H1 (cell line): ENCODE measurements at regions not wholly inside any gene's neighbourhood (a gene's known extent, or its start where the extent isn't known, plus 50 kb on each side); places are given as distances from the start of the nearest gene placed in this dataset.

ENCODE experiments used
- CTCF ChIA-PET: fragments of 300-600 bp; sonication (Branson Sonifier 250); formaldehyde crosslinking; loops from one replicate; lab custom pipeline; 2021; ENCODE audit not compliant: partially characterized antibody; lab: Charles Lee
- POLR2A ChIA-PET: fragments of 300-600 bp; sonication (Branson Sonifier 250); formaldehyde crosslinking; loops from one replicate; lab custom pipeline; 2021; ENCODE audit warnings: inconsistent platforms; ENCODE audit not compliant: partially characterized antibody; lab: Charles Lee
- DNase-seq, 2 experiments: peaks; one replicate each; pipeline versions ENCODE4 v3.0.0 to v3.0.0-alpha.2; 2010 to 2022; ENCODE audit warnings: low spot score in 2 of 2, low read depth in 1 of 2, mixed read lengths in 1 of 2
- FAIRE-seq: peaks from 2 replicates; lab custom pipeline; 2011; peaks lifted over from hg19 to GRCh38; lab: Jason Lieb, UNC
- H2AFZ ChIP-seq: 2 replicates; pipeline ENCODE4 v1.8.1; 2012; ENCODE audit warnings: low read length, inconsistent platforms
- H2AK5ac ChIP-seq: 2 replicates; pipeline ENCODE4 v1.6.1; 2013; ENCODE audit warnings: low read depth, low read length
- H2BK120ac ChIP-seq: replicated peaks from 2 replicates; pipeline ENCODE3; 2013; ENCODE audit warnings: low read depth, low read length, inconsistent platforms
- H2BK12ac ChIP-seq: 2 replicates; pipeline ENCODE4 v1.6.1; 2013; ENCODE audit warnings: low read depth, low read length
- H2BK15ac ChIP-seq: 2 replicates; pipeline ENCODE4 v1.6.1; 2013; ENCODE audit warnings: low read length
- H2BK20ac ChIP-seq: 2 replicates; pipeline ENCODE4 v1.6.1; 2013; ENCODE audit warnings: low read length
- H2BK5ac ChIP-seq: 2 replicates; pipeline ENCODE4 v1.6.1; 2013; ENCODE audit warnings: low read depth, low read length
- H3K14ac ChIP-seq: 2 replicates; pipeline ENCODE4 v1.6.1; 2013; ENCODE audit warnings: inconsistent platforms; ENCODE audit not compliant: insufficient read length
- H3K18ac ChIP-seq: 2 replicates; pipeline ENCODE4 v1.6.1; 2013; ENCODE audit warnings: low read length; ENCODE audit errors: extremely low read depth
- H3K23ac ChIP-seq: 2 replicates; pipeline ENCODE4 v1.6.1; 2013; ENCODE audit warnings: inconsistent platforms; ENCODE audit not compliant: insufficient read length
- H3K23me2 ChIP-seq: 2 replicates; pipeline ENCODE4 v1.6.1; 2013; ENCODE audit warnings: low read depth, low read length
- H3K27ac ChIP-seq: 2 replicates; pipeline ENCODE4 v1.6.1; 2011; ENCODE audit warnings: low read depth, low read length, inconsistent platforms
- H3K27me3 ChIP-seq, 4 experiments: replicated peaks in 1 of 4; 1 replicate in 1 of 4; 2 replicates in 3 of 4; pipeline versions ENCODE4 v1.6.1 to v1.8.1; 2011 to 2013; ENCODE audit warnings: low read length in 3 of 4, mild to moderate bottlenecking in 3 of 4, inconsistent platforms in 2 of 4, mixed read lengths in 2 of 4, moderate library complexity in 1 of 4; ENCODE audit not compliant: control insufficient read depth in 3 of 4, insufficient read depth in 3 of 4; ENCODE audit errors: extremely low read depth in 1 of 4
- H3K36me3 ChIP-seq, 4 experiments: 2 replicates each; pipeline versions ENCODE4 v1.6.1 to v1.8.1; 2011 to 2013; ENCODE audit warnings: mild to moderate bottlenecking in 4 of 4, low read length in 3 of 4, moderate library complexity in 2 of 4, control low read depth in 1 of 4, inconsistent platforms in 1 of 4; ENCODE audit not compliant: insufficient read depth in 4 of 4, control insufficient read depth in 2 of 4
- H3K4ac ChIP-seq: replicated peaks from 2 replicates; pipeline ENCODE3; 2013; ENCODE audit warnings: low read length, low read depth, mixed read lengths, inconsistent platforms; ENCODE audit not compliant: insufficient read length
- H3K4me1 ChIP-seq, 4 experiments: replicated peaks in 1 of 4; 1 replicate in 1 of 4; 2 replicates in 3 of 4; pipeline versions ENCODE4 v1.6.1 to v1.8.1; 2011 to 2013; ENCODE audit warnings: low read length in 3 of 4, inconsistent platforms in 2 of 4, mixed read lengths in 1 of 4; ENCODE audit not compliant: insufficient read depth in 4 of 4, control insufficient read depth in 3 of 4
- H3K4me2 ChIP-seq, 2 experiments: 2 replicates each; pipeline versions ENCODE4 v1.6.1 to v1.8.1; 2011 to 2013; ENCODE audit warnings: low read depth in 2 of 2, low read length in 2 of 2, control low read depth in 1 of 2, inconsistent platforms in 1 of 2, mild to moderate bottlenecking in 1 of 2; ENCODE audit not compliant: insufficient read depth in 1 of 2
- H3K4me3 ChIP-seq, 4 experiments: fragments of 200-600, 300-600 bp in 1 of 4; sonication (generic), shearing (Covaris generic), sonication (Bioruptor Twin) in 1 of 4; 2 replicates each; pipeline versions ENCODE4 v1.5.1 to v1.8.1; 2011 to 2016; ENCODE audit warnings: low read length in 4 of 4, low read depth in 3 of 4, control low read depth in 2 of 4, inconsistent platforms in 2 of 4, mild to moderate bottlenecking in 2 of 4, mixed read lengths in 1 of 4, moderate library complexity in 1 of 4; ENCODE audit not compliant: insufficient read depth in 2 of 4; ENCODE audit errors: extremely low read depth in 1 of 4
- H3K56ac ChIP-seq: replicated peaks from 2 replicates; pipeline ENCODE3; 2013; ENCODE audit warnings: low read depth, mild to moderate bottlenecking, mixed read lengths, low read length, inconsistent platforms; ENCODE audit not compliant: insufficient read length
- H3K79me1 ChIP-seq: 2 replicates; pipeline ENCODE4 v1.6.1; 2013; ENCODE audit warnings: low read depth, low read length, control low read depth
- H3K79me2 ChIP-seq, 2 experiments: 2 replicates each; pipeline versions ENCODE4 v1.6.1 to v1.8.1; 2012 to 2013; ENCODE audit warnings: low read length in 2 of 2, mild to moderate bottlenecking in 2 of 2, inconsistent platforms in 1 of 2; ENCODE audit not compliant: insufficient read depth in 2 of 2, control insufficient read depth in 1 of 2
- H3K9ac ChIP-seq, 4 experiments: replicated peaks in 1 of 4; 1 replicate in 1 of 4; 2 replicates in 3 of 4; pipeline versions ENCODE4 v1.6.1 to v1.8.1; 2011 to 2013; ENCODE audit warnings: low read depth in 3 of 4, low read length in 3 of 4, control low read depth in 2 of 4, mild to moderate bottlenecking in 2 of 4, moderate library complexity in 2 of 4, inconsistent platforms in 1 of 4; ENCODE audit errors: extremely low read depth in 1 of 4
- H3K9me3 ChIP-seq, 2 experiments: 2 replicates each; pipeline versions ENCODE4 v1.6.1 to v1.8.1; 2012 to 2013; ENCODE audit warnings: mild to moderate bottlenecking in 2 of 2, moderate library complexity in 2 of 2, control low read depth in 1 of 2, inconsistent platforms in 1 of 2, low read depth in 1 of 2, low read length in 1 of 2, mixed read lengths in 1 of 2; ENCODE audit not compliant: insufficient read depth in 2 of 2
- H4K20me1 ChIP-seq, 2 experiments: replicated peaks in 1 of 2; 2 replicates each; pipeline versions ENCODE3 to v1.8.1; 2011 to 2013; ENCODE audit warnings: inconsistent platforms in 2 of 2, low read length in 2 of 2, mild to moderate bottlenecking in 1 of 2; ENCODE audit not compliant: insufficient read depth in 2 of 2, control insufficient read depth in 1 of 2
- H4K5ac ChIP-seq: 2 replicates; pipeline ENCODE4 v1.6.1; 2013; ENCODE audit warnings: low read length, low read depth, mixed read lengths, inconsistent platforms; ENCODE audit not compliant: insufficient read length
- H4K8ac ChIP-seq: 2 replicates; pipeline ENCODE4 v1.8.0; 2013; ENCODE audit warnings: mild to moderate bottlenecking, moderate library complexity, low read length, inconsistent platforms; ENCODE audit not compliant: insufficient read depth; ENCODE audit errors: extremely low read depth
- H4K91ac ChIP-seq: replicated peaks from 2 replicates; pipeline ENCODE3; 2013; ENCODE audit warnings: low read length, mixed read lengths, inconsistent platforms; ENCODE audit not compliant: insufficient read length
- ATF2 ChIP-seq: IDR thresholded peaks from 2 replicates; pipeline ENCODE4 v1.6.1; 2012; ENCODE audit warnings: low read length, inconsistent platforms
- CEBPB ChIP-seq: IDR thresholded peaks from 2 replicates; pipeline ENCODE4 v1.6.1; 2012; ENCODE audit warnings: low read depth, low read length
- GABPA ChIP-seq: IDR thresholded peaks from 2 replicates; pipeline ENCODE4 v1.6.1; 2011; ENCODE audit warnings: mild to moderate bottlenecking, low read length, moderate library complexity, borderline replicate concordance; ENCODE audit not compliant: insufficient read depth
- KDM5A ChIP-seq: fragments of 200-600 bp; IDR thresholded peaks from 2 replicates; pipeline ENCODE4 v1.7.1; 2012; ENCODE audit warnings: mild to moderate bottlenecking, low read length, inconsistent platforms, mixed read lengths
- NRF1 ChIP-seq: IDR thresholded peaks from 2 replicates; pipeline ENCODE4 v1.6.1; 2011; ENCODE audit warnings: mild to moderate bottlenecking, low read depth, low read length, improper control_type of control experiment
- POLR2A ChIP-seq, 2 experiments: IDR thresholded peaks; 1 replicate in 1 of 2; 2 replicates in 1 of 2; pipeline ENCODE4 v1.6.1; 2011; ENCODE audit warnings: low read depth in 2 of 2, low read length in 2 of 2, mild to moderate bottlenecking in 2 of 2; ENCODE audit errors: control extremely low read depth in 1 of 2
- POU5F1 ChIP-seq: IDR thresholded peaks from 2 replicates; pipeline ENCODE4 v1.6.1; 2011; ENCODE audit warnings: low read depth, mild to moderate bottlenecking, low read length, moderate library complexity
- RFX5 ChIP-seq: IDR thresholded peaks from 2 replicates; pipeline ENCODE4 v1.6.1; 2011; ENCODE audit warnings: low read depth, low read length, improper control_type of control experiment, borderline replicate concordance
- SIN3A ChIP-seq, 2 experiments: IDR thresholded peaks in 1 of 2; conservative IDR thresholded peaks in 1 of 2; 2 replicates each; pipeline ENCODE4 v1.6.1; 2011 to 2012; ENCODE audit warnings: low read length in 2 of 2, improper control_type of control experiment in 1 of 2, low read depth in 1 of 2, mild to moderate bottlenecking in 1 of 2
- SIX5 ChIP-seq: IDR thresholded peaks from 2 replicates; pipeline ENCODE4 v1.6.1; 2011; ENCODE audit warnings: mild to moderate bottlenecking, low read depth, low read length
- SUZ12 ChIP-seq: fragments of 200-600 bp; sonication (generic); IDR thresholded peaks from 2 replicates; pipeline ENCODE4 v1.6.1; 2012; ENCODE audit warnings: mild to moderate bottlenecking, inconsistent platforms, low read length, moderate library complexity, mixed read lengths
- TBP ChIP-seq: IDR thresholded peaks from 2 replicates; pipeline ENCODE4 v1.6.1; 2011; ENCODE audit warnings: low read depth, low read length, improper control_type of control experiment
- ZNF274 ChIP-seq: IDR thresholded peaks from 2 replicates; pipeline ENCODE4 v1.7.0; 2012; ENCODE audit warnings: low read length, borderline replicate concordance; ENCODE audit errors: extremely low read depth
- WGBS, 2 experiments: shearing (Covaris generic) in 1 of 2; methylation state at CpG; one replicate each; pipeline versions ENCODE4 v1.1.6 to v1.1.7; 2013 to 2015; ENCODE audit warnings: low lambda C conversion rate in 2 of 2, mixed read lengths in 2 of 2, inconsistent platforms in 1 of 2, low coverage in 1 of 2, missing lambda C conversion rate in 1 of 2; ENCODE audit not compliant: insufficient replicate concordance in 2 of 2, insufficient coverage in 1 of 2, insufficient read length in 1 of 2; ENCODE audit errors: extremely low coverage in 1 of 2, missing lambda C conversion rate in 1 of 2; 5-methylcytosine and 5-hydroxymethylcytosine counted together

GRCh38 chr1:29789221-29789909, 553.0 kb downstream of the PTPRU start:
- no peak for FAIRE-seq
- POLR2A ChIA-PET, result no interaction called here
- Histone ChIP-seq H4K20me1 (no peaks in the 10 kb centered on the region), H2BK20ac (no peak overlapping the region), H3K4ac (no peak overlapping the region), H2BK15ac (no peak overlapping the region), H3K4me2 (no peak overlapping the region), H3K56ac (no peak overlapping the region), H2AK5ac (no peak overlapping the region), H3K4me1 (no peaks in the 10 kb centered on the region; a peak in 2 of 7 replicates), H4K91ac (no peak overlapping the region), H2BK12ac (no peak overlapping the region), H3K18ac (no peak overlapping the region; the same call in 1 of the 2 replicates), H3K36me3 (no peaks in the 10 kb centered on the region), H3K9ac (no peak overlapping the region), H2BK120ac (no peak overlapping the region), H3K14ac (no peak overlapping the region), H3K79me2 (no peaks in the 10 kb centered on the region), H3K27ac (no peak overlapping the region), H3K9me3 (no peaks in the 10 kb centered on the region), H3K27me3 (no peaks in the 10 kb centered on the region), H3K23ac (no peak overlapping the region), H3K23me2 (no peaks in the 10 kb centered on the region), H4K8ac (no peak overlapping the region), H3K4me3 (no peak overlapping the region), H3K79me1 (no peaks in the 10 kb centered on the region), H4K5ac (no peak overlapping the region), H2AFZ (no peak overlapping the region), H2BK5ac (no peak overlapping the region; the same call in 1 of the 2 replicates)
- CTCF ChIA-PET, result interaction anchor here (1.0 to 2.1 kb wide), 9 partner anchors 17 to 323 kb away, joined by 3 to 8 read pairs (median 4); no protein-coding TSS in a partner anchor
- 92% methylated on average over 9 of the region's 10 CpGs; no CpG with 5 or more reads in 1 of the 2 experiments for WGBS, 2 experiments
- DNase-seq, result no peak
- TF ChIP-seq POLR2A (IDR thresholded peaks at IDR 0.05; ENCODE audit: control extremely low read depth in 1 of 2, low read depth in 2 of 2, low read length in 2 of 2) (no peak), TBP (no peak), SIX5 (no peak), SIN3A (conservative IDR thresholded peaks at IDR 0.05 in 1 of 2, IDR thresholded peaks at IDR 0.05 in 1 of 2; ENCODE audit: low read depth in 1 of 2, low read length in 2 of 2) (no peak), ATF2 (no peak), ZNF274 (no peak), RFX5 (no peak), KDM5A (no peak), NRF1 (no peak), POU5F1 (no peak), CEBPB (no peak), GABPA (no peak), SUZ12 (no peak)
